Stimulated activated CD8-positive, alpha-beta memory T cell treated with anti-CD3 and anti-CD28 coated beads, Interleukin-7, amount 100 ng/mL, for 1 hour (primary cell): ENCODE measurements at regions not wholly inside any gene's neighbourhood (a gene's known extent, or its start where the extent isn't known, plus 50 kb on each side); places are given as distances from the start of the nearest gene placed in this dataset.

Experiments used
- DNase-seq, 2 donors: peaks; one replicate each; pipeline ENCODE4 v3.0.0-alpha.2; 2020; ENCODE audit warnings: low read depth in 2 of 2

- no peak for DNase-seq
Measured at GRCh38 chr13:97057176-97057575, 62.9 kb upstream of the OXGR1 start.

GRCh38 chr13:97058391-97058790 lies 64.1 kb upstream of the OXGR1 start:
- no peak for DNase-seq

- no peak for DNase-seq
Measured at GRCh38 chr13:97058926-97059325, 64.7 kb upstream of the OXGR1 start.

- no peak for DNase-seq
Measured at GRCh38 chr13:97067017-97067895, 73.0 kb upstream of the OXGR1 start.

GRCh38 chr13:97068151-97068550 lies 73.9 kb upstream of the OXGR1 start:
- no peak for DNase-seq

GRCh38 chr13:97069050-97069815 lies 75.0 kb upstream of the OXGR1 start:
- no peak for DNase-seq

GRCh38 chr13:97072297-97072696 lies 78.0 kb upstream of the OXGR1 start:
- no peak for DNase-seq

- DNase-seq, result no peak
Measured at GRCh38 chr13:97074618-97075017, 80.3 kb upstream of the OXGR1 start.

- no peak for DNase-seq
Measured at GRCh38 chr13:97076898-97077297, 82.6 kb upstream of the OXGR1 start.

- no peak for DNase-seq
Measured at GRCh38 chr13:97077341-97077740, 83.1 kb upstream of the OXGR1 start.

- DNase-seq, result no peak
Measured at GRCh38 chr13:97079726-97080125, 85.5 kb upstream of the OXGR1 start.

- no peak for DNase-seq
Measured at GRCh38 chr13:97082461-97083207, 88.4 kb upstream of the OXGR1 start.

GRCh38 chr13:97091196-97091595 lies 96.9 kb upstream of the OXGR1 start:
- no peak for DNase-seq

GRCh38 chr13:97100821-97101220 lies 106.5 kb upstream of the OXGR1 start:
- DNase-seq, result no peak

- no peak for DNase-seq
Measured at GRCh38 chr13:97101912-97102708, 107.8 kb upstream of the OXGR1 start.

- no peak for DNase-seq
Measured at GRCh38 chr13:97106323-97106722, 112.0 kb upstream of the OXGR1 start.

- no peak for DNase-seq
Measured at GRCh38 chr13:97107815-97108529, 113.7 kb upstream of the OXGR1 start.

- no peak for DNase-seq
Measured at GRCh38 chr13:97108530-97108900, 113.6 kb upstream of the MBNL2 start.

GRCh38 chr13:97109256-97109655 lies 112.9 kb upstream of the MBNL2 start:
- no peak for DNase-seq

GRCh38 chr13:97109841-97110492 lies 112.2 kb upstream of the MBNL2 start:
- DNase-seq, result peak; percentile 66 to 68
